ENCODE measurements at regions not wholly inside any gene's neighbourhood (a gene's known extent, or its start where the extent isn't known, plus 50 kb on each side); places are given as distances from the start of the nearest gene placed in this dataset.
"Not testable (repeated sequence)": the region's sequence is repeated elsewhere in the genome, so short reads cannot be mapped to it uniquely, and the experiment has no call there.

- DNase-seq; POLR2A ChIA-PET; H3K4me1 Mint-ChIP-seq (ENCODE audit: low read depth); CTCF ChIA-PET; H3K4me3 Mint-ChIP-seq; intact Hi-C loops (cut with micrococcal nuclease); H3K27me3 Mint-ChIP-seq; H3K9me3 Mint-ChIP-seq; H3K36me3 Mint-ChIP-seq; H3K27ac Mint-ChIP-seq: not testable (repeated sequence)
Measured at GRCh38 chr22:16090991-16091390, 401.2 kb downstream of the POTEH start.

GRCh38 chr22:16105121-16105520 is 415.3 kb downstream of the POTEH start:
- H3K27me3 Mint-ChIP-seq; DNase-seq; POLR2A ChIA-PET; CTCF ChIA-PET; H3K36me3 Mint-ChIP-seq; H3K4me1 Mint-ChIP-seq (ENCODE audit: low read depth); H3K27ac Mint-ChIP-seq; intact Hi-C loops (cut with micrococcal nuclease); H3K9me3 Mint-ChIP-seq; H3K4me3 Mint-ChIP-seq: not testable (repeated sequence)

DNA sequence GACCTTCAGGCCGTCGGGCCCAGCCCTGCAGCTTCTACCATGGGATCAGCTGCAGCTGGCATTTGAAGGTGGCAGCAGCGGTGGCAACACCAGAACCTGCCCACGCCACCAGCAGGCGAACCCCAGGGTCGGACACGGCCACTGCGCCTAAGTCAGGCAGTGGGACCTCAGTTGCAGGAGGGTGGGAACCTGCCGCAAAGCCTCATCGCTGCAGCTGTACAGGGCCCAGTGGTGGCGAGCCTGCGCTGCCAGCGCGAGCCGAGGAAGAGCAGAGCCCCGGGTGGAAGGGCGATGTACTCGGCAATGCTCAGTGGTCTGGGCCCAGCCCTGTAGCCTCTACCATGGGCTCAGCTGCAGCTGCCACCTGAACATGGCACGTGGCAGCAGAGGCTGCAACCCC is 441.6 kb downstream of the POTEH start:
- H3K4me1 Mint-ChIP-seq (ENCODE audit: low read depth); H3K27ac Mint-ChIP-seq; H3K4me3 Mint-ChIP-seq; H3K27me3 Mint-ChIP-seq; CTCF ChIA-PET; POLR2A ChIA-PET; H3K9me3 Mint-ChIP-seq; H3K36me3 Mint-ChIP-seq; DNase-seq; intact Hi-C loops (cut with micrococcal nuclease): not testable (repeated sequence)

DNA sequence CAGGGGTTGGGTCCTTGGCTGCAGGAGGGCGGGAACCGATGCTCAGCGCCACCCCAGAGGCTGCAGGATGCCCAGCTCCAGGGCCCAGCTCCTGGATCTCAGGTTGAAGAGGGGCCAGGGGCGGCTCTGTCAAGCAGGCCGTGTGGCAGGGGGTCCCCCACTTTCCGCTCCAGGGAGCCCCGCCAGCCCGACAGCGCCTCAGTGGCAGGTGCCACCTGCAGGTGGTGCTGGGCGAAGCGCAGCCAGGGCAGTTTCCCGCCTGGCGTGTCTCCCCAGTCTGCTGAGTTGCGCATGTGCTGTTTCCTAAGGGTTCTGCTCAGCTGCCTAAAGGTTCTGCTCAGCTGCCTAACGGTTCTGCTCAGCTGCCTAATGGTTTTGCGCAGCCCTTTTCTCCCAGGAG is 442.1 kb downstream of the POTEH start:
- no peaks in the 10 kb centered on the region for H3K9me3 Mint-ChIP-seq
- ChIA-PET POLR2A (no interaction called here), CTCF (no interaction called here)

GRCh38 chr22:16132598-16132997 is 442.8 kb downstream of the POTEH start:
- POLR2A ChIA-PET; DNase-seq; H3K4me1 Mint-ChIP-seq (ENCODE audit: low read depth); H3K36me3 Mint-ChIP-seq; H3K27me3 Mint-ChIP-seq; H3K27ac Mint-ChIP-seq; CTCF ChIA-PET; H3K9me3 Mint-ChIP-seq; H3K4me3 Mint-ChIP-seq; intact Hi-C loops (cut with micrococcal nuclease): not testable (repeated sequence)

More for the DNA sequence above, 442.1 kb downstream of the POTEH start:
- Mint-ChIP-seq H3K4me1 (ENCODE audit: low read depth) (no peaks in the 10 kb centered on the region), H3K27me3 (no peaks in the 10 kb centered on the region), H3K36me3 (no peaks in the 10 kb centered on the region), H3K27ac (no peak overlapping the region), H3K4me3 (no peak overlapping the region)
- DNase-seq, result no peak
- intact Hi-C loops (cut with micrococcal nuclease), result no loop called here

- intact Hi-C loops (cut with micrococcal nuclease); H3K27me3 Mint-ChIP-seq; CTCF ChIA-PET; POLR2A ChIA-PET; H3K4me3 Mint-ChIP-seq; H3K4me1 Mint-ChIP-seq (ENCODE audit: low read depth); H3K27ac Mint-ChIP-seq; DNase-seq; H3K9me3 Mint-ChIP-seq; H3K36me3 Mint-ChIP-seq: not testable (repeated sequence)
Measured at GRCh38 chr22:16146101-16146500, 446.5 kb downstream of the CCT8L2 start.

DNA sequence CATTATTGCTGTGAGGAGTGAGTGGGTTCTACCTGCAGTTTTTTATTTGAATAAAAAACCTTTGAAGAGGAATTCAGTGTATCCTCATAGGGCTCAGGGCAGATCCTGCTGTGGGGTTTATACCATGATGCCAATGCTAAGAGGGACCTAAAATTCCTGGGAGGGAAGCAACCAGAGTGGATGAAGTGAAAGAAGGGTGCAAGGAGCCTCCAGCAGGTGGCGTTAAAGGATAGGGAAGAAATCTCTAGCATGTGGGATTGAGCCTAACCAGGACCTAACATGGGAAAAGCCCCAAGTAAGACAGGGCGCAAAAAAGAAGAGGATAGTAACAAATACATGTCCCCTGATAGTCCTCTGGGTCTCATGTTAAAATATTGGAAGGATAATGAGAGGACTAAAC is 445.7 kb downstream of the CCT8L2 start:
- DNase-seq, result peak; percentile 12
- H3K4me3 Mint-ChIP-seq; H3K36me3 Mint-ChIP-seq; H3K9me3 Mint-ChIP-seq; H3K27ac Mint-ChIP-seq; H3K4me1 Mint-ChIP-seq (ENCODE audit: low read depth); intact Hi-C loops (cut with micrococcal nuclease); POLR2A ChIA-PET; CTCF ChIA-PET; H3K27me3 Mint-ChIP-seq: not testable (repeated sequence)

GRCh38 chr22:16177287-16177686 is 415.3 kb downstream of the CCT8L2 start:
- intact Hi-C loops (cut with micrococcal nuclease); H3K4me1 Mint-ChIP-seq (ENCODE audit: low read depth); POLR2A ChIA-PET; CTCF ChIA-PET; H3K27me3 Mint-ChIP-seq; H3K36me3 Mint-ChIP-seq; H3K4me3 Mint-ChIP-seq; DNase-seq; H3K27ac Mint-ChIP-seq: not testable (repeated sequence)
- H3K9me3 Mint-ChIP-seq, result peaks cover 10% of the 10 kb centered on the region

GRCh38 chr22:16183864-16184263 is 408.7 kb downstream of the CCT8L2 start:
- H3K4me1 Mint-ChIP-seq (ENCODE audit: low read depth); H3K36me3 Mint-ChIP-seq; H3K4me3 Mint-ChIP-seq; H3K27ac Mint-ChIP-seq; intact Hi-C loops (cut with micrococcal nuclease); DNase-seq; CTCF ChIA-PET; POLR2A ChIA-PET; H3K27me3 Mint-ChIP-seq: not testable (repeated sequence)
- H3K9me3 Mint-ChIP-seq, result peaks cover 15% of the 10 kb centered on the region
